ENCODE measurements at regions not wholly inside any gene's neighbourhood (a gene's known extent, or its start where the extent isn't known, plus 50 kb on each side); places are given as distances from the start of the nearest gene placed in this dataset.
"Not testable (repeated sequence)": the region's sequence is repeated elsewhere in the genome, so short reads cannot be mapped to it uniquely, and the experiment has no call there.

DNA sequence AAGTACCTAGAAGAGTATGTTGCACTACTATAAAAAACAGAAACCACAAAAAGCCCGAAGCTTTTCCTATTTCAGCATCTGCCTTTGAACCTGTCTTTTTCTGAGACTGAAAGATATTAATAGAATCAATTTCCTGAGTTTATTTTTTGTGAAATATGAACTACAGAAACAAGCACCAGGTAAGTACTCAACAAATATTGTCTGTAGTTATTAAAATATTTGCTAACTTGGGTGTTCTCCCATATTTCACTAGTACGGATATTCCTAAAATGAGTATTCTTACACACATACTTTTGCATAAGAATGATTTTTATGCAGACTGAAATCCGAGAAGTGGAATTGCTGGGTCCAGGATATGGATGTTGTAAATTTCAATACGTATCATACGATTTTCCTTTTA lies 188.0 kb downstream of the OR4C45 start:
- H3K9me3 ChIP-seq, result peaks cover 0 to 8% of the 10 kb centered on the region in 2 donors
- H3K36me3 ChIP-seq, result no peaks in the 10 kb centered on the region
- TF ChIP-seq POLR2A (IDR thresholded peaks at IDR 0.05) (no peak), POLR2AphosphoS5 (IDR thresholded peaks at IDR 0.05) (no peak), EP300 (IDR thresholded peaks at IDR 0.05; ENCODE audit: low read depth) (no peak)
- TF ChIP-seq, protein P1, sequence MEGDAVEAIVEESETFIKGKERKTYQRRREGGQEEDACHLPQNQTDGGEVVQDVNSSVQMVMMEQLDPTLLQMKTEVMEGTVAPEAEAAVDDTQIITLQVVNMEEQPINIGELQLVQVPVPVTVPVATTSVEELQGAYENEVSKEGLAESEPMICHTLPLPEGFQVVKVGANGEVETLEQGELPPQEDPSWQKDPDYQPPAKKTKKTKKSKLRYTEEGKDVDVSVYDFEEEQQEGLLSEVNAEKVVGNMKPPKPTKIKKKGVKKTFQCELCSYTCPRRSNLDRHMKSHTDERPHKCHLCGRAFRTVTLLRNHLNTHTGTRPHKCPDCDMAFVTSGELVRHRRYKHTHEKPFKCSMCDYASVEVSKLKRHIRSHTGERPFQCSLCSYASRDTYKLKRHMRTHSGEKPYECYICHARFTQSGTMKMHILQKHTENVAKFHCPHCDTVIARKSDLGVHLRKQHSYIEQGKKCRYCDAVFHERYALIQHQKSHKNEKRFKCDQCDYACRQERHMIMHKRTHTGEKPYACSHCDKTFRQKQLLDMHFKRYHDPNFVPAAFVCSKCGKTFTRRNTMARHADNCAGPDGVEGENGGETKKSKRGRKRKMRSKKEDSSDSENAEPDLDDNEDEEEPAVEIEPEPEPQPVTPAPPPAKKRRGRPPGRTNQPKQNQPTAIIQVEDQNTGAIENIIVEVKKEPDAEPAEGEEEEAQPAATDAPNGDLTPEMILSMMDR (IDR thresholded peaks at IDR 0.05), result no peak
- DNase-seq, result no peak
- 83 to 86% methylated on average over 5 of the region's 5 CpGs for WGBS, 2 donors (ENCODE audit: low coverage in 1 of 2)
- H3K27ac ChIP-seq, result no peak overlapping the region
- intact Hi-C loops (cut with DNase I; ENCODE audit: low total_unique reads), result no loop called here
- H3K4me1 ChIP-seq, result no peaks in the 10 kb centered on the region
- no peak overlapping the region for H3K4me3 ChIP-seq
- no peaks in the 10 kb centered on the region for H3K27me3 ChIP-seq
- in situ Hi-C loops (cut with MboI; ENCODE audit: low pct_ligation_motif_present in 1 of 4, low pct_unique_long_range_greater_than_20kb in 1 of 4, low sequenced_read_pairs in 3 of 4), result loop anchor here in 1 of 4 donors (25.0 kb wide), 1 partner anchor 92 kb away; no protein-coding TSS in a partner anchor

DNA sequence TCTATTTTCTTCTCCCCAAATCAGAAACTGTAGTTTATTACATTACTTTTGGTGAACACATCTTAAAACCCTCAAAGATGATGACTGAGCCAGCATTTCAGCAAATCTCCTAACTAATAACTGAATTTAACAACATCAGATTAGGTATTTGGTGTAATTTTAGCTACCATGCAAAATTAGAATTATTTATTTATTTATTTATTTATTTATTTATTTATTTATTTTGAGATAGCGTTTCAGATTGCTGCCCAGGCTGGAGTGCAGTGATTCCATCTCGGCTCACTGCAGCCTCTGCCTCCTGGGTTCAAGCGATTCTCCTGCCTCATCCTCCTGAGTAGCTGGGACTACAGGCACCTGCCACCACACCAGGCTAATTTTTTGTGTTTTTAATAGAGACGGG lies 205.7 kb downstream of the OR4C45 start:
- DNase-seq; H3K27ac ChIP-seq; intact Hi-C loops (cut with DNase I; ENCODE audit: low total_unique reads); in situ Hi-C loops (cut with MboI; ENCODE audit: low pct_ligation_motif_present in 1 of 4, low pct_unique_long_range_greater_than_20kb in 1 of 4, low sequenced_read_pairs in 3 of 4); H3K36me3 ChIP-seq; H3K4me3 ChIP-seq; H3K27me3 ChIP-seq; H3K9me3 ChIP-seq; H3K4me1 ChIP-seq: not testable (repeated sequence)
- 60 to 90% methylated on average over 1 to 4 of the region's 4 CpGs for WGBS, 2 donors (ENCODE audit: low coverage in 1 of 2)

GRCh38 chr11:50246183-50246582 lies 213.5 kb downstream of the OR4C45 start:
- no peaks in the 10 kb centered on the region for H3K27me3 ChIP-seq
- no peak overlapping the region for H3K4me3 ChIP-seq
- H3K27ac ChIP-seq, result no peak overlapping the region
- 79% methylated on average over 5 of the region's 5 CpGs; no CpG with 5 or more reads in 1 of the 2 donors for whole genome bisulfite sequencing, 2 donors (ENCODE audit: low coverage in 1 of 2)
- DNase-seq, result no peak
- intact Hi-C loops (cut with DNase I; ENCODE audit: low total_unique reads), result no loop called here
- TF ChIP-seq POLR2AphosphoS5 (IDR thresholded peaks at IDR 0.05), result no peak
- TF ChIP-seq, protein P1 (IDR thresholded peaks at IDR 0.05), result no peak
- TF ChIP-seq EP300 (IDR thresholded peaks at IDR 0.05; ENCODE audit: low read depth), result no peak
- no peak for TF ChIP-seq POLR2A (IDR thresholded peaks at IDR 0.05)
- no peaks in the 10 kb centered on the region for H3K36me3 ChIP-seq
- H3K9me3 ChIP-seq, result no peaks in the 10 kb centered on the region
- no peaks in the 10 kb centered on the region for H3K4me1 ChIP-seq
- in situ Hi-C loops (cut with MboI; ENCODE audit: low pct_ligation_motif_present in 1 of 4, low pct_unique_long_range_greater_than_20kb in 1 of 4, low sequenced_read_pairs in 3 of 4), result no loop called here

DNA sequence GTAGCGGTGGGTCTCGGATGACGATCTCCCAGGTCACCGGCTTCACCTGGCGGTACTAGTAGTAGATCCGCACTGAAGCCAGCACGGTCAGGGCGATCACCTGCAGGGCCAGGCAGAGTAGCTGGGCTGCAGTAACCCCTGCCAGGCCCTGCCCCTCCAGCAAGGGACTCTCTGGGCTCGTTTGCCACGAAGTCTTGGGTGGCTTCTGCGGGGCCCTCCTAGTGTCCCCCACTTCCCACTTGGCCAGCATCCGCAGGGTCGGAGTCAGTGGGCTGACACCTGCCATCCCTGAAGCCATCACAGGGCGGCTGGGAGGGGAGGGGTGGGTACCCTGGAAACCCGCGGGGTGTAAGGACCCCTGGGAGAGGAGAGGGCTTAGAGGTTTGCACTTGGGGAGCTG lies 214.0 kb downstream of the OR4C45 start:
- Histone ChIP-seq H3K4me1 (no peaks in the 10 kb centered on the region), H3K9me3 (no peaks in the 10 kb centered on the region), H3K4me3 (no peak overlapping the region), H3K27ac (no peak overlapping the region), H3K36me3 (no peaks in the 10 kb centered on the region), H3K27me3 (no peaks in the 10 kb centered on the region)
- intact Hi-C loops (cut with DNase I; ENCODE audit: low total_unique reads), result no loop called here
- DNase-seq, result no peak
- in situ Hi-C loops (cut with MboI; ENCODE audit: low pct_ligation_motif_present in 1 of 4, low pct_unique_long_range_greater_than_20kb in 1 of 4, low sequenced_read_pairs in 3 of 4), result no loop called here
- no peak for TF ChIP-seq POLR2A (IDR thresholded peaks at IDR 0.05)
- no peak for TF ChIP-seq EP300 (IDR thresholded peaks at IDR 0.05; ENCODE audit: low read depth)
- TF ChIP-seq POLR2AphosphoS5 (IDR thresholded peaks at IDR 0.05), result no peak
- TF ChIP-seq, protein P1 (IDR thresholded peaks at IDR 0.05), result no peak
- WGBS, 2 donors (ENCODE audit: low coverage in 1 of 2), result 95 to 100% methylated on average over 1 to 15 of the region's 16 CpGs

GRCh38 chr11:50247309-50247874 lies 214.7 kb downstream of the OR4C45 start:
- H3K4me3 ChIP-seq, result no peak overlapping the region

More at GRCh38 chr11:50247309-50247874, 214.7 kb downstream of the OR4C45 start:
- in situ Hi-C loops (cut with MboI; ENCODE audit: low pct_ligation_motif_present in 1 of 4, low pct_unique_long_range_greater_than_20kb in 1 of 4, low sequenced_read_pairs in 3 of 4), result no loop called here
- WGBS, 2 donors (ENCODE audit: low coverage in 1 of 2), result 90% methylated on average over 20 of the region's 20 CpGs; no CpG with 5 or more reads in 1 of the 2 donors
- no peak overlapping the region for H3K27ac ChIP-seq
- no peaks in the 10 kb centered on the region for H3K9me3 ChIP-seq
- TF ChIP-seq EP300 (IDR thresholded peaks at IDR 0.05; ENCODE audit: low read depth) (no peak), POLR2A (IDR thresholded peaks at IDR 0.05) (no peak), POLR2AphosphoS5 (IDR thresholded peaks at IDR 0.05) (no peak)
- TF ChIP-seq, protein P1 (IDR thresholded peaks at IDR 0.05), result no peak
- H3K36me3 ChIP-seq, result no peaks in the 10 kb centered on the region
- no peak for DNase-seq
- H3K4me1 ChIP-seq, result no peaks in the 10 kb centered on the region
- no peaks in the 10 kb centered on the region for H3K27me3 ChIP-seq
- intact Hi-C loops (cut with DNase I; ENCODE audit: low total_unique reads), result no loop called here

Data from transverse colon (tissue), 4 donors.